ENCODE measurements at regions not wholly inside any gene's neighbourhood (a gene's known extent, or its start where the extent isn't known, plus 50 kb on each side); places are given as distances from the start of the nearest gene placed in this dataset.
"Not testable (repeated sequence)": the region's sequence is repeated elsewhere in the genome, so short reads cannot be mapped to it uniquely, and the experiment has no call there.

- in situ Hi-C loops (cut with MboI; ENCODE audit: low pct_unique_long_range_greater_than_20kb, low sequenced_read_pairs): no loop called here
- DNase-seq: no peak
Observed at GRCh38 chr9:94449486-94449885, 105.4 kb upstream of the PCAT7 start.

DNA sequence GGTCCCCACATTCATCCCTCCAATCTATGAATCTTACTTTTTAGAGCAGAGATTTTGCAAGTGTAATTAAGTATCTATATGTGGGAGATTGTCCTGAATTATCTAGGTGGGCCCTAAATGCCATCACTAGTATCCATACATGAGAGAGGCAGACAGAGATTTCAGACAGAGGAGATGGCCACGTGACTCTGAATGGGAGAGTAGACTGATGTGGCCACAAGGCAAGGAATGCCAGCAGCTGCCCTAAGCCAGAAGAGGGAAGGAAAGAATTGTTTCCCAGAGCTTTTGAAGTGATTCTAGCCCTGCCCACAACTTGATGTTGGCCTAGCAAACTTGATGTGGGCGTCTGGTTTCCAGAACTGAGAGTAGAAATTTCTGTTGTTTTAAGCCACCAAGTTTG is 90.1 kb upstream of the PCAT7 start:
- in situ Hi-C loops (cut with MboI; ENCODE audit: low pct_unique_long_range_greater_than_20kb, low sequenced_read_pairs): no loop called here
- no peak for DNase-seq

DNA sequence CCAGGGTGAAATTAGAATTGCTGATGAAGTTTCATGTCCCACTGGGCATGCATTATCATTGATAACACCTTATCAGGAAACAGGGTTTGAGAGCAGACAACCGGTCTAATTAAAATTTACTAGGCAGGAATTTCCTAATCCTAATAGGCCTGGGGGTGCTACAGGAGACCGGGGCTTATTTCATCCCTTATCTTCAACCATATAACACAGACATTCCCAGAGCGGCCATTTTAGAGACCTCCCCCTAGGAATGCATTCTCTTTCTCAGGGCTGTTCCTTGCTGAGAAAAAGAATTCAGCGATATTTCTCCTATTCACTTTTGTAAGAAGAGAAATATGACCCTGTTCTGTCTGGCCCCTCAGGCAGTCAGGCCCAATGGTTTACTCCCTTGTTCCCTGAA is 82.8 kb upstream of the PCAT7 start:
- in situ Hi-C loops (cut with MboI; ENCODE audit: low pct_unique_long_range_greater_than_20kb, low sequenced_read_pairs); DNase-seq: not testable (repeated sequence)

DNA sequence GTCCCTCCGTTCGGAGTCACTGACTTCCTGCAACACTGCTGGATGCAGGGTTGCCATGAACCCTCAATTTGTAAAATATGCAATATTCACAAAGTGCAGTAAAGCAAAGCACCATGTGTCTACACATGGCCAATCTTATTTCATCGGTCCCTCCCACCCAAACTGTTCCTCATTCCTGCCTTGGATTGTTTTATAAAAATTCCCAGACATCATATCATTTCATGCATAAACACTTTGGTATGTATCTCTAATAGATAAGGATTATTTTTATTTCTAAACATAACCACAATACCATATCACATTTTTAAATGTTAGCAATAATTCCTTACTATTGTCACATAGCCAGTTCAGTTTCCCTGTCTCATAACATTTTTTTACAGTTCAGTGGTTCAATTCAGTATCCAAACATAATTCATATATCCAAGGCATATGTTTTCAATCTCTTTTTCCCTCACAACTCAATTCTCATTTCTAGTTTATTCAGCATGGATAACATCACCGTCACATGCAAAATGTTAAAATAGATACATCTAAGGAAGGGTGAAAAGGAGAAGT is 82.0 kb upstream of the PCAT7 start:
- DNase-seq: no peak
- in situ Hi-C loops (cut with MboI; ENCODE audit: low pct_unique_long_range_greater_than_20kb, low sequenced_read_pairs): no loop called here

DNA sequence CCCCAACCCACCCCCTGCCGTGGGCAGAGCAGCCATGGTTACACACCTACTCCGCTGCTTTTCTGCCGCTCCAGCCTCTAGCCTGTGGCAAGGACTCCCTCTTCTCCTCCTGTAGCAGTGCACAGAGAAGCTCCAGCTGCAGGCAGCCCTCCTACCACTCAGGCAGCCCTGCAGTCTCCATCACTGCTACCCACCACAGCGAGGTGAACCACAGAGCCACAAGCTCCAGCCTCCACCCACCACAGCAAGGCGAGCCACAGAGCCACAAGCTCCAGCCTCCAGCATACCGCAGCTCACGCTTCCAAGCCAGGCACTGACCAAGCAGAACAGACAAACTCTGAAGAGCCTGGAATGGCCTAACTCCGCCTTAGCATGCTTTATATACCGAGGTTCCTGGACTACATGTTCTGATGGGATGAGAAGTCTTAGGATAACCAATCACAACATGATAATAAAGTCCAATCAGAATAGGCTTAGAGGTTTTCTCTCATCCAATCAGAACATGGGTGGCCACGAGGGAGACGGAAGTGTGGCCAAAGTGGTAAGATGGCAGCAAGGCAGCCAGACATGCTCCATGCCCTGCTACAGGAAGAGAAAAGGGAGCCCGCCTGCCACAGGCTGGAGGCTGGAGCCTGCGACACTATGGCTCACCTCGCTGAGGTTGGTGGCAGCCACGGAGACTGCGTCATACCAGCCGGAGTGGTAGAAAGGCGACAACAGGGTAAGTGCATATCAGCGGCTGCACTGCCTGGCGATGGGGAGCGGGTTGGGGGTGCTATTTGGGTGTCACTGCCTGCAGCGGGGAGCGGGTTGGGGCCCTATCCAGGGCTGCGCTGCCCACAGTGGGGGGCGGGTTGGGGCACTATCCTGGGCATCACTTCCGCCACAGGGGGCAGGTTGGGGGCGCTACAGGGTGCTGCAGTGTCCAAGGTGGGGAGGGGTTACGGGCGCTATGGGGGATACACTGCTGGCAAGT is 75.8 kb upstream of the PCAT7 start:
- no peak for DNase-seq
- in situ Hi-C loops (cut with MboI; ENCODE audit: low pct_unique_long_range_greater_than_20kb, low sequenced_read_pairs): no loop called here

- no peak for DNase-seq
- in situ Hi-C loops (cut with MboI; ENCODE audit: low pct_unique_long_range_greater_than_20kb, low sequenced_read_pairs): no loop called here
Observed at GRCh38 chr9:94479757-94480156, 75.1 kb upstream of the PCAT7 start.

DNA sequence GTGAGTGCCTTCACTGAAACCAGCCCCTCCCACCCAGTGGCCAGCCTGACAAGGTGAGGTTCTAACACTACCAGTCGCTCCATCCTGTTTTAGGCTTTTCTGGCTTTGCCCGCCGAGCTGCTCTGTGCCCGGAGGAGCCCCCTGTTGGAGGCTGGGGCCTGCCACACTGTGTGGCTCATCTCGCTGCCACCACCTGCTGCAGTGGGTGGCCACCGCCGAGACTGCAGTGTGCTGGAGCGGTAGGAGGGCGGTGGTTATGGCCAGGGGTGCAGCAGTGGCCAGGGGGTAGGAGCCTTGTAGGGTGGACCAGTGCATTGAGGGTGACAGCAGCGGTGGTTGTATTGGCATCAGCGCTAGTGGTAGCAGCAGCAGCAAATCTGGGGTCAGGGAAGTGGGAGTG is 74.7 kb upstream of the PCAT7 start:
- in situ Hi-C loops (cut with MboI; ENCODE audit: low pct_unique_long_range_greater_than_20kb, low sequenced_read_pairs): no loop called here

DNA sequence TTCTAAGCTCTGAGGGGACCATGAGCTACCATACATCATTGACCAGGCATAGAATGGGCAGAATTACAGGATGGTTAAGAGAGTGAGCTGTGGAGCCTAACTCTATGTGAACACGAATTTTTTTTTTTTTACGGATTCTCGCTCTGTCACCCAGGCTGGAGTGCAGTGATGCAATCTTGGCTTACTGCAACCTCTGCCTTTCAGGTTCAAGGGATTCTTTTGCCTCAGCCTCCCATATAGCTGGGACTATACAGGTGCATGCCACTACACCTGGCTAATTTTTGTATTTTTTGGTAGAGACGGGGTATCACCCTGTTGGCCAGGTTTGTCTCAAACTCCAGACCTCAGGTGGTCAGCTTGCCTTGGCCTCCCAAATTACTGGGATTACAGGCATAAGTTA is 72.8 kb upstream of the PCAT7 start:
- DNase-seq: no peak
- in situ Hi-C loops (cut with MboI; ENCODE audit: low pct_unique_long_range_greater_than_20kb, low sequenced_read_pairs): no loop called here

More for the DNA sequence above, 74.7 kb upstream of the PCAT7 start:
- no peak for DNase-seq

DNA sequence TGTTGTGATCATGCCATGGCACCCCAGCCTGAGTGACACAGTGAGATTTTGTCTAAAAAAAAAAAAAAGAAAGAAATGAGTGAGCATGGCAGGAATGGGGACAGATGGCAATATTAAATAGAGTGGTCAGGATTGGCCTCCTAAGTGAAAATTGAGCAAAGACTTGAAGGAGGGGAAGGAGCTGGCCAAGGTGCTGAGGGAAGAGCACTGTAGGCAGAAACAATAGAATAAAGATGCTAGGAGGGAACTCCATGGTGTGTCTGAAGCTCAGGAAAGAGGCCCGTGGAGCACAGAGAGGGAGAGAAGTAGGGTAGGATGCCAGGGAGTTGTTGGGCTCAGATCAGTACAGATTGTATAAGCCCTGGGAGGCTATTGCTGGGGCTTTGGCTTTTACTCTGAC is 64.4 kb upstream of the PCAT7 start:
- in situ Hi-C loops (cut with MboI; ENCODE audit: low pct_unique_long_range_greater_than_20kb, low sequenced_read_pairs): no loop called here
- DNase-seq: peak; percentile 7

GRCh38 chr9:94492125-94492524 is 62.8 kb upstream of the PCAT7 start:
- in situ Hi-C loops (cut with MboI; ENCODE audit: low pct_unique_long_range_greater_than_20kb, low sequenced_read_pairs): not testable (repeated sequence)

DNA sequence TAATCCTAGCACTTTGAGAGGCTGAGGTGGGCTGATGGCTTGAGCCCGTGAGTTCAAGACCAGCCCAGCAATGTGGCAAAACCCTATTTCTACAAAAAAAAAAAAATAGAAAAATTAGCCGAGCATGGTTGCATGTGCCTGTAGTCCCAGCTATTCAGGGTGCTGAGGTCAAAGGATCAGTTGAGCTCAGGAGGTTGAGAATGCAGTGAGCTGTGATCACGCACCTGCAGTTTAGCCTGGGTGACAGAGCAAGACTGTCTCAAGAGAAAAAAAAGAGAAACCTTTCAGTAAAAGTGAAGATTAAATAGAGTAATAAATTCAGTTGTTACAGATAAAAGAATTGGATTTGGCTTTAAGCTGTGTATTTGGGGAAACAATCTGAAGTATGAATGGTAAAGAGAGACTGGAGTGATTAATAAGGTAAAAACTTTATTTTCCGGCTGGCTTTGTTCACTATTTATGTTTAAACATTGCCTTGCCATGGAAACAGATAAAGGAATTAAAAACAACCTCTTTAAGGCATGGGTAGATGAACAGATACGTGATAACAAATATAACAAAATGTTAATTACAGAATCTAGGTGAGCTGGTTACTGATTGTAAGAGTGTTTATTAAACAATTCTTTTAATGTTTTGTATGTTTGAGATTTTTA is 56.0 kb upstream of the PCAT7 start:
- no peak for DNase-seq
- in situ Hi-C loops (cut with MboI; ENCODE audit: low pct_unique_long_range_greater_than_20kb, low sequenced_read_pairs): no loop called here

More at GRCh38 chr9:94492125-94492524, 62.8 kb upstream of the PCAT7 start:
- not testable (repeated sequence) for DNase-seq

DNA sequence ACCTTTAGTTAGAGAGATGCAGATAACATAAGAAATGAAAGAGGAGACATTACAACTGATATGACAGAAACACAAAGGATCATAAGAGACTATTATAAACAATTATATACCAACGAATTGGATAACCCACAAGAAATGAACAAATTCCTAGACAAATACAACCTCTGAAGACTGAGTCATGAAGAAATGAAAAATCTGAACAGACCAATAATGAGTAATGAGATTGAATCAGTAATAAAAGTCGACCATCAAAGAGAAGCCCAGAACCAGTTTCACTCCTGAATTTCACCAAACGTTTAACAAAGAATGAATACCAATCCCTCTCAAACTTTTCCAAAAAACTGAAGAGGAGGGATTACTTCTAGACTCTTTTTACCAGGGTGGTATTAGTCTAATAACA is 50.5 kb upstream of the PCAT7 start:
- in situ Hi-C loops (cut with MboI; ENCODE audit: low pct_unique_long_range_greater_than_20kb, low sequenced_read_pairs): no loop called here

More for the DNA sequence above, 50.5 kb upstream of the PCAT7 start:
- DNase-seq: no peak
